ENCODE measurements at regions not wholly inside any gene's neighbourhood (a gene's known extent, or its start where the extent isn't known, plus 50 kb on each side); places are given as distances from the start of the nearest gene placed in this dataset.

DNA sequence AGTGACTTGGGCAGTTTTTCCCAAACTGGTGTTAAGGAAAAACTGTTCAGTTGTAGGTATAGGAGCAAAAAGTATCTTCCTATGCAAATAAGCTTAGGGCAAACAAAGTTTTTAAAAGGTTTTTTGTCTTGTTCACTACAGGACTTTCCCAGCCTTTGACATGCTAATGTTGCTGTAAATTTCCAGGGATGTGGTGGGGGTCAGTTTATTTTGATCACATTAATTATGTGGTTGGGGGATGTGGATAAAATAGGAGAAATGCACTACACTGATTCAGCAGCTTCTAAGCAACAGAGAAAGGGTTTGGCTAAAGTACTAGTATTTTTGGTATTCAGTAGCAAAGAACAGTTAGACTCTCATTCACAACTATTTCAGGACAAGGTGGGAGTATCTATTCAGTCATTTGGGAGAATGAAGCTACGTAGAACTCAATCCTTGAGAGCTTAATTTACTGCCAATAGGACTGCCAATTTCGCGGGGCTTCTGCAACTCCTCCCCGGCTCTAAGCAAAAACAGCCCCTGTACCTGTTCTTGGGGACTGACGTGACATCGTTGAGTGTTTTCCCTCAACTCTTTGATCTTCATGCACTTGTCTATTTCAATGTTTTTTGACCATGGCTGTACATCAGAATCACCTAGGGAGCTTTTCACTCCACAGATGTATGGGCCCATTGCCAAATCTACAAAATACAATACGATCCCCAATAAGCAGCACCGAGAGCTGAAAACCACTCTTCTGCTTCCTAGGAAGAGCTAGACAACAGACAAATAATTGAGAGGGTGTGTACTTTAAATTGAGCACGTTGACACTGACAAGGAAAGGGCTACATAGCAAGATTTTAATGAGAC, 94.8 kb upstream of the NHSL1 start:
- H3K4me3 ChIP-seq, result no peak overlapping the region
- peaks cover 6% of the 10 kb centered on the region for H3K36me3 ChIP-seq (ENCODE audit: low read depth)
- H3K4me1 ChIP-seq (ENCODE audit: low read depth), result peaks cover 16% of the 10 kb centered on the region
- no peak for DNase-seq
- no peak for ATAC-seq
- H3K9me3 ChIP-seq, result no peaks in the 10 kb centered on the region
- TF ChIP-seq, protein P1, sequence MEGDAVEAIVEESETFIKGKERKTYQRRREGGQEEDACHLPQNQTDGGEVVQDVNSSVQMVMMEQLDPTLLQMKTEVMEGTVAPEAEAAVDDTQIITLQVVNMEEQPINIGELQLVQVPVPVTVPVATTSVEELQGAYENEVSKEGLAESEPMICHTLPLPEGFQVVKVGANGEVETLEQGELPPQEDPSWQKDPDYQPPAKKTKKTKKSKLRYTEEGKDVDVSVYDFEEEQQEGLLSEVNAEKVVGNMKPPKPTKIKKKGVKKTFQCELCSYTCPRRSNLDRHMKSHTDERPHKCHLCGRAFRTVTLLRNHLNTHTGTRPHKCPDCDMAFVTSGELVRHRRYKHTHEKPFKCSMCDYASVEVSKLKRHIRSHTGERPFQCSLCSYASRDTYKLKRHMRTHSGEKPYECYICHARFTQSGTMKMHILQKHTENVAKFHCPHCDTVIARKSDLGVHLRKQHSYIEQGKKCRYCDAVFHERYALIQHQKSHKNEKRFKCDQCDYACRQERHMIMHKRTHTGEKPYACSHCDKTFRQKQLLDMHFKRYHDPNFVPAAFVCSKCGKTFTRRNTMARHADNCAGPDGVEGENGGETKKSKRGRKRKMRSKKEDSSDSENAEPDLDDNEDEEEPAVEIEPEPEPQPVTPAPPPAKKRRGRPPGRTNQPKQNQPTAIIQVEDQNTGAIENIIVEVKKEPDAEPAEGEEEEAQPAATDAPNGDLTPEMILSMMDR (IDR thresholded peaks at IDR 0.05), result no peak
- intact Hi-C loops (cut with DNase I, micrococcal nuclease), result loop anchor here (5.0 to 10.0 kb wide), 3 partner anchors 167 to 469 kb away; no protein-coding TSS in a partner anchor

DNA sequence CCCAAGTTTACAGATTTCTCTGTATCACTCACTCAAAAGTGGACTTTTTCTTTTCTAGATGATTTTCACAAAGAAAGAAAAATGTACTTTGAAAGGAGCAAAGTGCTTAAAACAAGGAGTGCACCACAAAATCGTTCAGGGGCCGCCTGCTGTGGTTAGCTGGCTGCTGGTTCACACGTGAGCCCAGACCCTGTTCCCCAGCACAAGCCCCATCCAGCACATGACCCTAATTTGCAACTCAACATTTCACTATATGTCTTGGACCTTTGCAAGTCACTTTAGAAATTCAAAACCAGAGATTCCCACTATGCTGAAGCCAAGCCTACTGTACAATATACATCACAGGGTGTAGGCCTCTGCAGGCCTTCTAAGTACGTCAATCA, 95.5 kb upstream of the NHSL1 start:
- intact Hi-C loops (cut with DNase I, micrococcal nuclease), result loop anchor here (5.0 to 10.0 kb wide), 3 partner anchors 167 to 470 kb away; no protein-coding TSS in a partner anchor
- no peak for ATAC-seq
- H3K9me3 ChIP-seq, result no peaks in the 10 kb centered on the region
- TF ChIP-seq, protein P1 (IDR thresholded peaks at IDR 0.05), result no peak
- DNase-seq, result no peak
- peaks cover 16% of the 10 kb centered on the region for H3K4me1 ChIP-seq (ENCODE audit: low read depth)
- no peak overlapping the region for H3K4me3 ChIP-seq
- H3K36me3 ChIP-seq (ENCODE audit: low read depth), result peaks cover 6% of the 10 kb centered on the region

DNA sequence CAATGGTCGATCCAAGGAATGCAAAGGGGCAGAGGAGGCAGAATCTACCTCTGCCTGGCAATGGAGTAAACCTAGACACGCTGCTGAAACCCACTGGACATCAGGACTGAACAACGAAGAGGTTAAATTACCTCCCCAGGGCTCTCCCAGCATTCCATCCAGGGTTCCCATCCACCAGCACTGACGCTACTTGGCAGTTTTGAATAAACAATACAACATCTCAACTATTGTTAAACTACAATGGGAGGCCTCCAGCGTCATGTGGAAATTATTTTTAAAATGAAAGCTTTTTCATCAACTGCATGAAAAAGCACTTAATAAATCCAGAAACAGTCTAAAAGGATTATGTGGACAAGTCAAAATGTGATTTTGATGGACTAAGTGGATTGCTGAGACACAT, 96.8 kb upstream of the NHSL1 start:
- Histone ChIP-seq H3K9me3 (no peaks in the 10 kb centered on the region), H3K36me3 (ENCODE audit: low read depth) (peaks cover 6% of the 10 kb centered on the region), H3K4me3 (no peak overlapping the region), H3K4me1 (ENCODE audit: low read depth) (peaks cover 16% of the 10 kb centered on the region)
- TF ChIP-seq, protein P1 (IDR thresholded peaks at IDR 0.05), result no peak
- intact Hi-C loops (cut with DNase I, micrococcal nuclease), result loop anchor here in 1 of 2 donors (10.0 kb wide), 1 partner anchor 471 kb away; no protein-coding TSS in a partner anchor
- no peak for ATAC-seq
- DNase-seq, result no peak

DNA sequence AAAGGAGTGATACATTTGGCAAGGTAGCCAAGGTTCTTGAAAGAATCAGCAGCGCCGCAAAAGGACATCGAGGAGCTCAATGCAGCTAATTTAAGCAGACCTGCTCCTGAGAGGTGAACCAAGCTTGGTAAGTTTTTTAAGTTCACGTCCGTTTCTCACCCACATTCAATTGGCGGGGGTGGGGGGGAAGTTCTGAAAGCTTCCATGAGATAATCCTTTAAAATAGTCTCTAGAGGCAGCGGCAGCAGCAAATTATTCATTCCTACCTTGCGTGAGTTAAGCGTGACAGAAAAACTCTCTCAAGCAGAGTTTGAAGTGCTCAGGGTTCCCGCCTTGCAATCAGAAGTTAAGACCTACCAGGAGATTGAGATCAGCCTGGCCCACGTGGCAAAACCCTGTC, 97.3 kb upstream of the NHSL1 start:
- H3K4me3 ChIP-seq, result no peak overlapping the region
- peaks cover 16% of the 10 kb centered on the region for H3K4me1 ChIP-seq (ENCODE audit: low read depth)
- no peaks in the 10 kb centered on the region for H3K9me3 ChIP-seq
- DNase-seq (no peak), ATAC-seq (no peak)
- intact Hi-C loops (cut with DNase I, micrococcal nuclease), result loop anchor here in 1 of 2 donors (10.0 kb wide), 1 partner anchor 472 kb away; no protein-coding TSS in a partner anchor
- TF ChIP-seq, protein P1 (IDR thresholded peaks at IDR 0.05), result no peak
- H3K36me3 ChIP-seq (ENCODE audit: low read depth), result peaks cover 6% of the 10 kb centered on the region

DNA sequence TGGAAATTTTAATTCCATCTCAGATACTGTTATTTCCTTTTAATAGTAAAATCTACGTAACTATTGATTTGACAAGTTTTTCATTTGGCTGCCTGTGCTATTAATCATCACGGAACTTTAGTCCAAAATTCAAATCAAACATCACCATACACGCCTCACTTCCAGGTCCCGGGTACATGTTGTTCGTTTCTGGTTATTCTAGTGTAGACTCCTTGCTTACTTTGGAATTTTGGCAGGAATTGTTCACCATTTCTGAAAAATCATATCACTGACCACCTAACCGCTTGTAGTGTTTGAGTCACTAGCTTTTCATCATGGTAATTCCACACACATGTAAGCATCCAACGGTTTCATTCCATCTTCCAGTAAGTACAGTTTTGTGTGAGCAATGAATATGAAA, 98.0 kb upstream of the NHSL1 start:
- Histone ChIP-seq H3K36me3 (ENCODE audit: low read depth) (peaks cover 6% of the 10 kb centered on the region), H3K9me3 (no peaks in the 10 kb centered on the region), H3K4me1 (ENCODE audit: low read depth) (peaks cover 16% of the 10 kb centered on the region), H3K4me3 (no peak overlapping the region)
- TF ChIP-seq, protein P1 (IDR thresholded peaks at IDR 0.05), result no peak
- intact Hi-C loops (cut with DNase I, micrococcal nuclease), result loop anchor here in 1 of 2 donors (10.0 kb wide), 1 partner anchor 473 kb away; no protein-coding TSS in a partner anchor
- ATAC-seq, result no peak
- no peak for DNase-seq

All from mucosa of descending colon (tissue), 3 donors.